Coronary artery (tissue), 2 donors: ENCODE measurements at regions not wholly inside any gene's neighbourhood (a gene's known extent, or its start where the extent isn't known, plus 50 kb on each side); places are given as distances from the start of the nearest gene placed in this dataset.

Experiments used
- DNase-seq: peaks from one replicate; pipeline ENCODE4 v3.0.0-alpha.2; 2017; ENCODE audit warnings: low spot score
- H3K27ac ChIP-seq, 2 donors: fragments of 200-600 bp; sonication (generic); one replicate each; pipeline ENCODE4 v1.5.1; 2016 to 2019
- H3K4me3 ChIP-seq: fragments of 200-600 bp; sonication (generic); 2 replicates; pipeline ENCODE4 v1.5.1; 2016; ENCODE audit warnings: mild to moderate bottlenecking, moderate library complexity
- TF ChIP-seq, protein P1 (sequence below): fragments of 200-600 bp; sonication (generic); IDR thresholded peaks from one replicate; pipeline ENCODE4 v1.5.1; 2019; ENCODE audit warnings: antibody characterized with exemption

DNA sequence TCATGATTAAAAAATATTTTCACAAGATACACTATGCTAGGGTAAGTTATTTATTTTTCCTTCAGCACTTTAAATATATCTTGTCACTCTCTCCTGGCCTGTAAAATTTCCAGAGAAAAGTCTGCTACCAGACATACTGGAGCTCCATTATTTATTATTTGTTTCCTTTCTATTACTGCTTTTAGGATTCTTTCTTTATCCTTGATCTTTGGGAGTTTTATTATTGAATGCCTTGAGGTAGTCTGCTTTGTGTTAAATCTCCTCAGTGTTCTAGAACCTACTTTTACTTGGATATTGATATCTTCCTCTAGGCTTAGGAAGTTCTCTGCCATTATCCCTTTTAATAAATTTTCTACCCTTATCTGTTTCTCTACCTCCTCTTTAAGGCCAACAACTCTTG lies 142.0 kb upstream of the TGFBR2 start:
- TF ChIP-seq, protein P1, sequence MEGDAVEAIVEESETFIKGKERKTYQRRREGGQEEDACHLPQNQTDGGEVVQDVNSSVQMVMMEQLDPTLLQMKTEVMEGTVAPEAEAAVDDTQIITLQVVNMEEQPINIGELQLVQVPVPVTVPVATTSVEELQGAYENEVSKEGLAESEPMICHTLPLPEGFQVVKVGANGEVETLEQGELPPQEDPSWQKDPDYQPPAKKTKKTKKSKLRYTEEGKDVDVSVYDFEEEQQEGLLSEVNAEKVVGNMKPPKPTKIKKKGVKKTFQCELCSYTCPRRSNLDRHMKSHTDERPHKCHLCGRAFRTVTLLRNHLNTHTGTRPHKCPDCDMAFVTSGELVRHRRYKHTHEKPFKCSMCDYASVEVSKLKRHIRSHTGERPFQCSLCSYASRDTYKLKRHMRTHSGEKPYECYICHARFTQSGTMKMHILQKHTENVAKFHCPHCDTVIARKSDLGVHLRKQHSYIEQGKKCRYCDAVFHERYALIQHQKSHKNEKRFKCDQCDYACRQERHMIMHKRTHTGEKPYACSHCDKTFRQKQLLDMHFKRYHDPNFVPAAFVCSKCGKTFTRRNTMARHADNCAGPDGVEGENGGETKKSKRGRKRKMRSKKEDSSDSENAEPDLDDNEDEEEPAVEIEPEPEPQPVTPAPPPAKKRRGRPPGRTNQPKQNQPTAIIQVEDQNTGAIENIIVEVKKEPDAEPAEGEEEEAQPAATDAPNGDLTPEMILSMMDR: no peak

DNA sequence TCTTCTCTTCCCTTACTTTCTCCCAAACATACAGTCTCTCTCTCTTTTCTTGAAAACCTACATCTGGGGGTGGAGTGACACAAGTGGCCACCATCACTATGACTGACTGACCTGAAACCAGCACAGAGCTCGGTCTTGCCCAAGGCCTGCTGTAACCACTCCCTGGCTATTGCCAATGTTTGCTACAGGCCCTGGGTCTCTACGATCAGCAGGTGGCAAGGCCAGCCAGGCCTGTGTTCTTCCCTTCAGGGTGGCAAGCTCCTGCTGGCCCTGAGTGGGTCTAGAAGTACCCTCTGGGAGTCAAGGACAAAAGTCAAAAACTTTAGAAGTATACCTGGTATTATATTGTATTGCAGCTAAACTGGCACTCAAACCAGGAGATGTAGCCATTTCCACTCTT lies 140.9 kb upstream of the TGFBR2 start:
- TF ChIP-seq, protein P1: no peak
- DNase-seq: no peak
- H3K27ac ChIP-seq: no peak overlapping the region
- no peak overlapping the region for H3K4me3 ChIP-seq

More for the DNA sequence above, 142.0 kb upstream of the TGFBR2 start:
- Histone ChIP-seq H3K27ac (no peak overlapping the region), H3K4me3 (no peak overlapping the region)
- DNase-seq: no peak

DNA sequence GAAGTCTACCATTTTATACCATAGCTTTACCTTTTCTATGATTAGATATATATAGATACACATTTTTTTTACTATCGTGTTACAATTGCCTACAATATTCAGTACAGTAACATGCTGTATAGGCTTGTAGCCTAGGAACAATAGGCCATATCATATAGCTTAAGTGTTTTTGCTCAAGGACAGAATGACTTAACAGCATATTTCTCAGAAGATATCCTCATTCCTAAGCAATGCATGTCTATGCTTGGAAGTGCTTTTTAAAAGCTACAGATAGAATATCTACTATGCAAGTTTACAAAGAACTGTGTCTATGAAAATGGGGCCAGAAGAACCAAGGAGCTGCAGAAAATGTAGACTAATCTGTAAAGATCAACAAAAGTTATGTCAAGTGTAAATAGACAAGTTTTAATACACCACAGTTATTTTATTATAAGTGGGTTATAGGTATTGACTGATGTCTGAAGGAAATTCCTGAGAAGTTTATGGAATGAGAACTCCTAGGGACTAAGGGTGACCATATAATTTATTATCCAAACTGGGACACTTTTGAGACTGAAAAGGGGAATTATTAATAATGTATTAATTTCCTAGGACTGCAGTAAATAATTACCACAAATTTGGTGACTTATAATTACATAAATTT lies 138.7 kb upstream of the TGFBR2 start:
- Histone ChIP-seq H3K27ac (no peak overlapping the region), H3K4me3 (no peak overlapping the region)
- TF ChIP-seq, protein P1: no peak
- DNase-seq: no peak

DNA sequence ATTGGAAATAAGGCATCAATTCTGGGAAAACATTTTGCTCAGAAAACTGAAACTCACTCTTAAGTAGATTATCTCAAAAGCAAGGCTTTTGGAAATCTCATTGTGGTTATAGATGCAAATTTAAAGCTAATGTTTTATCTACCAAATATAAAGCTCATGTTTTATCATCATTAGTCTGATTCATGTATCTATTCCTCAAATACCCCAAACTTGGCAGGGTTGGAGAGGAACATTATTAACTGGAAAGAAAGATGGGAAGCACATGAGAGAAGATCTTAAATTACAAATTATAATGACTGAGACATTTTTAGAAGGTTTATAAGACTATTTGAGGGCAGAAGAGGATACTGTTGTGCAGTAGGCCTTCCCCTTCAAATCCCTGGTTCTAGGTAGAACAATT lies 137.3 kb upstream of the TGFBR2 start:
- TF ChIP-seq, protein P1: no peak
- DNase-seq: no peak
- Histone ChIP-seq H3K4me3 (no peak overlapping the region), H3K27ac (no peak overlapping the region)

DNA sequence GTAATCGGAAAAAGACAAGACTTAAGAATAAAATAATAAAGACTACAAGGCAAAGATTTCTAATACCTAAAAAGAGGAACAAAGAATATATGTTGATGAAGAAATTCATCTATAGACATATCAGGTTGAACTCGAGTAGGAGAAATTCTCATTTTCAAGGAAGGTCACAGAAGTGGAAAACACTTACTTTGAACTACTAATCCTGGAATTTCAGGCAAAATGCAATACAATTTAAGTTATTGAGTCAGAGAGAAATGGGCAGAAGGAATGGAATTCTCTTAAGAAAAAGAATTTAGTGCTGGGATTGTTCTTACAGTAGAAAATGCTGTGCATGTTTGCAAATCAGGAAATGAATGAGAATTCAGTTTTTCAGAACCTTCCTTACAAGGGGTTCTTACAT lies 135.9 kb upstream of the TGFBR2 start:
- no peak for DNase-seq
- no peak overlapping the region for H3K27ac ChIP-seq
- TF ChIP-seq, protein P1: no peak
- H3K4me3 ChIP-seq: no peak overlapping the region

DNA sequence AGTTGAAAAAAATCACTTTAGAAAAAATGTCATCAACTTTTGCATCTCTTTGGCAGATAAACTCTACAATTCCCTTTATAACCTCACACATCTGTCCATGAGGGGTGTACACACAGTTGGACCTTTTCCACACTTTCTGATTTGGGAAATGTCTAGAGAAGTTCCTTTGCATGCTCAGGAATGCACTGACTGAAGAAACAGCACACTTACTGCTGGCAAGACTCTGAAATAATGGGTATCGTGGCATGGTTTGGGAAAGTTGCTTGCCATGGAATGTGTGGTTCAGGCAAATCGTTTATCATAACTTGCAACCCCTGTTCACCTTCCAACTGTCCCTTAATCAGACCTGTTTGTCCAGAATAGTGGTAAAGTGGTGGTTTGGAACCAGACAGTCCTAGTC lies 135.3 kb upstream of the TGFBR2 start:
- H3K4me3 ChIP-seq: no peak overlapping the region
- H3K27ac ChIP-seq: peak overlapping the region in 1 of 2 donors; percentile 49
- TF ChIP-seq, protein P1: no peak
- no peak for DNase-seq

DNA sequence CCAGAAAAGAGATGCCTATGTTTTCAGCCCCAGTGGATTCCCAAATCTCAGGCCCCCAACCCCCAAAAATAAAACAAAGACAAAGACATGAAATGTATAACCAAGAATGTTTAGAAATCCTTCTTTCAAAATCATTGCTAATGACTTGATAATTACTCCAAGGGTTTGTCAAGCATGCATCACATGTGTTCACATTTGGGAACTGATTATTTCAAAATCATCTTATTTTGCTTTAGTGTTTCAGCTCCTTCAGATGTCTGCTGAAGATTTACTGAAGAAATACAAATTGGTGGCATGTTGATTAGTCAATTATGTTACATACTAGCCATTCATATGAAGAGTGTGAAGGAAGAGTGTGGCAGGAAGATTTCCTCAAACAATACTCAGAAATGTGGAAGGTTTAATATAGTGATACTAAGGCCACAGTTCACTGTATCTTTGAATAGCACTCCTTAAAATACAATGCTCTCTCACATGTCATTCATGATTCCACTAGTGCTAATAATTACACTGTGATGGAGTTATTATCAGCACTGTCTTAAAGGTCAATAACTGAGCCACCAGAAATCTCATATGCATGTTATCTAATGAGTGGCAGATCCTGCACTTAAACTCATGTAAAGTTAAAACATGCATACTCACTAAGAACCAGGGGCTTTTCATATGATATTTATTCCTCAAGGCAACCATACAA lies 134.5 kb upstream of the TGFBR2 start:
- DNase-seq: no peak
- TF ChIP-seq, protein P1: no peak
- H3K4me3 ChIP-seq: no peak overlapping the region
- peak overlapping the region in 1 of 2 donors; percentile 10 for H3K27ac ChIP-seq
